ENCODE measurements at regions not wholly inside any gene's neighbourhood (a gene's known extent, or its start where the extent isn't known, plus 50 kb on each side); places are given as distances from the start of the nearest gene placed in this dataset.

- TF ChIP-seq CTCF (IDR thresholded peaks at IDR 0.05) (no peak), POLR2A (IDR thresholded peaks at IDR 0.05) (no peak)
Measured at GRCh38 chr11:80284946-80285785, 844.3 kb upstream of the TENM4 start.

Data from heart left ventricle (tissue), 13 donors.